MM.1S (cell line): ENCODE measurements at regions not wholly inside any gene's neighbourhood (a gene's known extent, or its start where the extent isn't known, plus 50 kb on each side); places are given as distances from the start of the nearest gene placed in this dataset.

Experiments used
- DNase-seq: peaks from one replicate; pipeline ENCODE4 v3.0.0-alpha.2; 2015
- H2AFZ ChIP-seq: fragments of 300-600 bp; sonication (generic); 2 replicates; pipeline ENCODE4 v1.6.0; 2016; ENCODE audit warnings: antibody characterized with exemption, low read length
- H3F3A ChIP-seq: fragments of 300-600 bp; sonication (generic); 2 replicates; pipeline ENCODE4 v1.6.1; 2016; ENCODE audit warnings: mild to moderate bottlenecking, antibody characterized with exemption, low read length, moderate library complexity, mixed read lengths; ENCODE audit not compliant: insufficient read depth
- H3K27ac ChIP-seq: fragments of 300-600 bp; sonication (generic); 2 replicates; pipeline ENCODE4 v1.5.1; 2016; ENCODE audit warnings: mild to moderate bottlenecking, low read length
- H3K27me3 ChIP-seq: fragments of 300-600 bp; sonication (generic); replicated peaks from 2 replicates; pipeline ENCODE4 v1.6.0; 2016; ENCODE audit warnings: low read length; ENCODE audit not compliant: insufficient read depth
- H3K36me3 ChIP-seq: fragments of 300-600 bp; sonication (generic); replicated peaks from 2 replicates; pipeline ENCODE4 v1.6.1; 2016; ENCODE audit warnings: mild to moderate bottlenecking, low read length, mixed read lengths; ENCODE audit not compliant: insufficient read depth
- H3K4me1 ChIP-seq: fragments of 300-600 bp; sonication (generic); 2 replicates; pipeline ENCODE4 v1.6.1; 2016; ENCODE audit warnings: low read length, mixed read lengths
- H3K4me2 ChIP-seq: fragments of 300-600 bp; sonication (generic); 2 replicates; pipeline ENCODE4 v1.6.0; 2016; ENCODE audit warnings: low read depth, low read length
- H3K4me3 ChIP-seq: fragments of 300-600 bp; sonication (generic); 2 replicates; pipeline ENCODE4 v1.5.1; 2016; ENCODE audit warnings: low read length, mixed read lengths
- H3K79me2 ChIP-seq: fragments of 300-600 bp; sonication (generic); 2 replicates; pipeline ENCODE4 v1.6.1; 2016; ENCODE audit warnings: mixed run types, low read length, mixed read lengths
- H3K9ac ChIP-seq: fragments of 300-600 bp; sonication (generic); 2 replicates; pipeline ENCODE4 v1.6.1; 2016; ENCODE audit warnings: low read length, mixed read lengths
- H3K9me2 ChIP-seq: fragments of 300-600 bp; sonication (generic); replicated peaks from 2 replicates; pipeline ENCODE4 v1.6.1; 2016; ENCODE audit warnings: mild to moderate bottlenecking, low read length, mixed read lengths; ENCODE audit not compliant: insufficient read depth
- H3K9me3 ChIP-seq: fragments of 300-600 bp; sonication (generic); replicated peaks from 2 replicates; pipeline ENCODE4 v1.6.1; 2016; ENCODE audit warnings: mild to moderate bottlenecking, low read length, mixed read lengths; ENCODE audit not compliant: insufficient read depth
- H4K20me1 ChIP-seq: fragments of 300-600 bp; sonication (generic); 2 replicates; pipeline ENCODE4 v1.6.1; 2016; ENCODE audit warnings: mild to moderate bottlenecking, low read length, moderate library complexity, mixed read lengths; ENCODE audit not compliant: insufficient read depth
- EZH2 ChIP-seq: fragments of 300-600 bp; sonication (generic); optimal IDR thresholded peaks from 2 replicates; pipeline ENCODE3; 2017; ENCODE audit warnings: low read depth, mild to moderate bottlenecking, antibody characterized with exemption, low read length, mixed read lengths
- EZH2phosphoT487 ChIP-seq: fragments of 300-600 bp; sonication (generic); IDR thresholded peaks from 2 replicates; pipeline ENCODE4 v1.6.1; 2018; ENCODE audit warnings: antibody characterized with exemption, low read length
- TF ChIP-seq, protein P1 (sequence below): fragments of 300-600 bp; sonication (generic); IDR thresholded peaks from 2 replicates; pipeline ENCODE4 v1.5.1; 2016; ENCODE audit warnings: antibody characterized with exemption, low read length, mixed read lengths

DNA sequence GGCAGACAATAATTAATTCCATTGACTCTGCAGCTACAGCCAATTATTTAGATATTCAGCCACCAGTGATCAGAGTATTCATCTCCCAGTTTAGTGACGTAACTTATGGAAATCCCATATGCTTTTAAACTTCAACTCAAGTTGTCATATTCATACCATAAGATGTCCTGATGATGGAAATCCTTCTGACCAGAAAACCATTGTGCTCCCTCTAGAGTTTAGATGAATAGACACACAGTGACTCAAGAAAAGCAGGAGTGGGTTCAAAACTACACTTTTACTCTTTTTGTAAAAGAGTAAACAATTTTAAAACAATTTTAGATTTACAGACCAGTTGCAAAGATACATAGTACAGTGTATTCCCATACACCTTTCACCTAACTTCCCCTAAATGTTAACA lies 463.7 kb downstream of the KCNT2 start:
- DNase-seq, result no peak
- TF ChIP-seq, protein P1, sequence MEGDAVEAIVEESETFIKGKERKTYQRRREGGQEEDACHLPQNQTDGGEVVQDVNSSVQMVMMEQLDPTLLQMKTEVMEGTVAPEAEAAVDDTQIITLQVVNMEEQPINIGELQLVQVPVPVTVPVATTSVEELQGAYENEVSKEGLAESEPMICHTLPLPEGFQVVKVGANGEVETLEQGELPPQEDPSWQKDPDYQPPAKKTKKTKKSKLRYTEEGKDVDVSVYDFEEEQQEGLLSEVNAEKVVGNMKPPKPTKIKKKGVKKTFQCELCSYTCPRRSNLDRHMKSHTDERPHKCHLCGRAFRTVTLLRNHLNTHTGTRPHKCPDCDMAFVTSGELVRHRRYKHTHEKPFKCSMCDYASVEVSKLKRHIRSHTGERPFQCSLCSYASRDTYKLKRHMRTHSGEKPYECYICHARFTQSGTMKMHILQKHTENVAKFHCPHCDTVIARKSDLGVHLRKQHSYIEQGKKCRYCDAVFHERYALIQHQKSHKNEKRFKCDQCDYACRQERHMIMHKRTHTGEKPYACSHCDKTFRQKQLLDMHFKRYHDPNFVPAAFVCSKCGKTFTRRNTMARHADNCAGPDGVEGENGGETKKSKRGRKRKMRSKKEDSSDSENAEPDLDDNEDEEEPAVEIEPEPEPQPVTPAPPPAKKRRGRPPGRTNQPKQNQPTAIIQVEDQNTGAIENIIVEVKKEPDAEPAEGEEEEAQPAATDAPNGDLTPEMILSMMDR, result no peak
- TF ChIP-seq EZH2, result no peak
- TF ChIP-seq EZH2phosphoT487, result no peak
- no peaks in the 10 kb centered on the region for H3F3A ChIP-seq

DNA sequence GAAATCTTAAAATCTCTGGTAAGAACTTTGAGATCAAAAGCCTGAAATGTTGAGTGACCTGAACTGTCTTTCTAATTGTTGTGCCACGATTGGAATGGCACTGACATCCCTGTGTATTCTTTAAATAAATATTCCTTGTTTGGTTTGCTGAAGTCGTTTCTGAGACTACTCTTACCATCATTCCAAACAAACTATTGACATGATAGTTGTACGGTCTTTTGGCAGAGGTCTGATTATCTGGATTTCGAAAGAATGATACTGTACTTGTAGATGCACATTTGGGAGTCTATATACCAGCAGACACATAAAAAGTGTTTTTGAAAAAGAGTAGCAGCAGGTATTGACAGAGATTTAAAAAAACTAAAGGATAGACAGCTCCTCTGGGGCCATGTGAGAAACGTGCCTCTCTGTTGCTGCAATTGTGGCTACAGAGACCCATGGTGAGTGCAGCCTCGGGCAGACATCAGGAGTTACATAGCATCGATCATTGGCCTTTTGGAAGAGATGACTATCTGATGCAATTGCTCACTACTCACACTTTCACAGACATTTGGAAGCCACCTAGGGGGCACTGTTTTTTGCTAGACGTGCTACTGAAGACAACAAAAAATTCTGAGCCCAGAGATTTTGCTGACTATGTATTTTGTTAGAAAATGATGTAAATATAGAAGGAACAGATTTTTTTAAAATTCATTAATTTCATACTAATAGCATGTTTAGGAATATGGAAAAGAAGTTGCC lies 464.5 kb downstream of the KCNT2 start:
- Histone ChIP-seq H3K27me3 (no peaks in the 10 kb centered on the region), H3K4me2 (no peak overlapping the region), H3K27ac (no peak overlapping the region), H4K20me1 (no peaks in the 10 kb centered on the region), H3K4me1 (no peaks in the 10 kb centered on the region), H3F3A (no peaks in the 10 kb centered on the region), H3K4me3 (no peak overlapping the region), H3K9ac (no peak overlapping the region), H3K9me3 (no peaks in the 10 kb centered on the region), H3K36me3 (no peaks in the 10 kb centered on the region), H3K79me2 (no peaks in the 10 kb centered on the region), H3K9me2 (no peaks in the 10 kb centered on the region), H2AFZ (no peak overlapping the region)
- TF ChIP-seq EZH2phosphoT487, result no peak
- no peak for TF ChIP-seq EZH2
- TF ChIP-seq, protein P1, result no peak; the same call in 1 of the 2 replicates
- DNase-seq, result no peak

More for the DNA sequence above, 463.7 kb downstream of the KCNT2 start:
- Histone ChIP-seq H3K27ac (no peak overlapping the region), H3K79me2 (no peaks in the 10 kb centered on the region), H3K36me3 (no peaks in the 10 kb centered on the region), H3K4me2 (no peak overlapping the region), H4K20me1 (no peaks in the 10 kb centered on the region), H3K9me2 (no peaks in the 10 kb centered on the region), H3K4me3 (no peak overlapping the region), H3K9me3 (no peaks in the 10 kb centered on the region), H3K9ac (no peak overlapping the region), H2AFZ (no peak overlapping the region), H3K27me3 (no peaks in the 10 kb centered on the region), H3K4me1 (no peaks in the 10 kb centered on the region)

DNA sequence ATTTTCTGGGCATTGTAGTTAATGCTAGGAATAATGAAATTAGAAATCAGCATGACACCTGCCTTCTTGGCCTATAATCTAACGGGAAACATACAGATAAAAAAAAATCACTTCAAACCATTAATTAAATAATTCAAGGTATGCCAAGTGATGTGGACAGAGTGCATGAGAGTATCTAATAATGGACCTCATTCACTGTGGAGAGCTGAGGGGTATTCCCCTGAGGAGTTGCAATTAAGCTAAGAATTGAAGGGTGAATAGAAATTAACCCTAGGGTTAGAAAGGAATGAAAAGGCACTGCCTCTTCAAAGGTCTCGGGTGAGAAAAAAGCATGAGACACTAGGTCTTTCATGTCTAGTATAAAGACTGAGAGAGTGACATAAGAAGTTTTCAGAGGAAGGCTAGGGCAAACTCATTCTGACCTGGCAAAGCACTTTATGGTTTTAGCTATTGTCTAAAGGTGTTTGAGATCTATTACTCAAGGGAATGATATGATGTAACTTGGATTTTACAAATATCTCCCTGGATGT lies 466.1 kb downstream of the KCNT2 start:
- no peak overlapping the region for H2AFZ ChIP-seq
- TF ChIP-seq EZH2, result no peak
- TF ChIP-seq, protein P1, result no peak
- no peak for TF ChIP-seq EZH2phosphoT487

More for the DNA sequence above, 466.1 kb downstream of the KCNT2 start:
- no peak overlapping the region for H3K9ac ChIP-seq
- no peak overlapping the region for H3K4me2 ChIP-seq
- no peaks in the 10 kb centered on the region for H3K27me3 ChIP-seq
- no peak overlapping the region for H3K27ac ChIP-seq
- H3K36me3 ChIP-seq, result no peaks in the 10 kb centered on the region
- no peaks in the 10 kb centered on the region for H3K79me2 ChIP-seq
- no peaks in the 10 kb centered on the region for H3K9me3 ChIP-seq
- no peaks in the 10 kb centered on the region for H4K20me1 ChIP-seq
- DNase-seq, result no peak
- no peak overlapping the region for H3K4me3 ChIP-seq
- H3K4me1 ChIP-seq, result no peaks in the 10 kb centered on the region
- H3F3A ChIP-seq, result no peaks in the 10 kb centered on the region
- H3K9me2 ChIP-seq, result no peaks in the 10 kb centered on the region
